GM23338 (cell line): ENCODE measurements at regions not wholly inside any gene's neighbourhood (a gene's known extent, or its start where the extent isn't known, plus 50 kb on each side); places are given as distances from the start of the nearest gene placed in this dataset.

Source experiments
- ATAC-seq: fragments of 200-7000 bp; cut with Tn5 transposase; 3 replicates; pipeline ENCODE4 v1.9.1; 2020
- DNase-seq: peaks from one replicate; pipeline ENCODE4 v3.0.0-alpha.2; 2015; ENCODE audit warnings: low spot score
- H2AFZ ChIP-seq: fragments of 200-600 bp; sonication (generic); 2 replicates; pipeline ENCODE4 v1.8.0; 2016; ENCODE audit warnings: antibody characterized with exemption, mild to moderate bottlenecking, moderate library complexity
- H3F3A ChIP-seq: fragments of 200-600 bp; sonication (generic); replicated peaks from 2 replicates; pipeline ENCODE4 v1.8.0; 2017; ENCODE audit warnings: antibody characterized with exemption, mixed run types, low read depth
- H3K27ac ChIP-seq: fragments of 200-600 bp; sonication (generic); 2 replicates; pipeline ENCODE4 v1.6.1; 2016; ENCODE audit warnings: low read depth
- H3K27me3 ChIP-seq: fragments of 200-600 bp; sonication (generic); 2 replicates; pipeline ENCODE4 v1.8.0; 2016; ENCODE audit warnings: mild to moderate bottlenecking, mixed run types, moderate library complexity; ENCODE audit not compliant: insufficient read depth
- H3K36me3 ChIP-seq: fragments of 200-600 bp; sonication (generic); 2 replicates; pipeline ENCODE4 v1.8.0; 2016; ENCODE audit warnings: mild to moderate bottlenecking; ENCODE audit not compliant: insufficient read depth
- H3K4me1 ChIP-seq: fragments of 200-600 bp; sonication (generic); 2 replicates; pipeline ENCODE4 v1.8.0; 2016; ENCODE audit warnings: mild to moderate bottlenecking, moderate library complexity; ENCODE audit not compliant: insufficient read depth
- H3K4me2 ChIP-seq: fragments of 200-600 bp; sonication (generic); 2 replicates; pipeline ENCODE4 v1.7.1; 2017; ENCODE audit warnings: mixed run types
- H3K4me3 ChIP-seq: fragments of 200-600 bp; sonication (generic); 2 replicates; pipeline ENCODE4 v1.6.1; 2016; ENCODE audit warnings: mixed run types
- H3K79me2 ChIP-seq: fragments of 200-600 bp; sonication (generic); replicated peaks from 2 replicates; pipeline ENCODE4 v1.8.0; 2017; ENCODE audit warnings: mild to moderate bottlenecking; ENCODE audit not compliant: insufficient read depth
- H3K9me2 ChIP-seq: fragments of 200-600 bp; sonication (generic); 2 replicates; pipeline ENCODE4 v1.8.0; 2017; ENCODE audit not compliant: insufficient read depth
- H4K20me1 ChIP-seq: fragments of 200-600 bp; sonication (generic); replicated peaks from 2 replicates; pipeline ENCODE4 v1.8.0; 2017; ENCODE audit warnings: mild to moderate bottlenecking; ENCODE audit not compliant: insufficient read depth
- H3K27ac Mint-ChIP-seq: 2 replicates; pipeline ENCODE4 v1.8.0; 2020; ENCODE audit warnings: inconsistent platforms, mild to moderate bottlenecking, moderate library complexity, mixed read lengths
- H3K27me3 Mint-ChIP-seq: 3 replicates; pipeline ENCODE4 v1.8.0; 2022; ENCODE audit warnings: low read depth, mild to moderate bottlenecking, moderate library complexity, mixed read lengths, inconsistent platforms; ENCODE audit not compliant: insufficient read depth, poor library complexity
- H3K36me3 Mint-ChIP-seq: 3 replicates; pipeline ENCODE4 v1.8.0; 2021; ENCODE audit warnings: low read depth, mild to moderate bottlenecking, inconsistent platforms, moderate library complexity, mixed read lengths
- H3K4me1 Mint-ChIP-seq: 3 replicates; pipeline ENCODE4 v1.8.0; 2020; ENCODE audit warnings: mild to moderate bottlenecking, inconsistent platforms, mixed read lengths
- H3K4me3 Mint-ChIP-seq: 3 replicates; pipeline ENCODE4 v1.8.0; 2021; ENCODE audit warnings: moderate library complexity, mild to moderate bottlenecking, inconsistent platforms, mixed read lengths
- H3K9me3 Mint-ChIP-seq: 3 replicates; pipeline ENCODE4 v1.8.0; 2020; ENCODE audit warnings: moderate library complexity, mild to moderate bottlenecking, inconsistent platforms, mixed read lengths
- CREB1 ChIP-seq: fragments of 250-450 bp; sonication (Bioruptor Pico); IDR thresholded peaks from 2 replicates; pipeline ENCODE4 v1.5.0; 2020; ENCODE audit warnings: low read depth, mild to moderate bottlenecking, moderate library complexity
- EZH2 ChIP-seq: fragments of 200-600 bp; sonication (generic); IDR thresholded peaks from one replicate; pipeline ENCODE4 v1.8.0; 2017; ENCODE audit warnings: antibody characterized with exemption, mild to moderate bottlenecking, low read depth; ENCODE audit not compliant: unreplicated experiment
- JUNB ChIP-seq: IDR thresholded peaks from one replicate; pipeline ENCODE4 v1.6.1; 2016; ENCODE audit warnings: antibody characterized with exemption; ENCODE audit not compliant: unreplicated experiment
- NANOG ChIP-seq: IDR thresholded peaks from 2 replicates; pipeline ENCODE4 v1.6.1; 2016; ENCODE audit warnings: antibody characterized with exemption, borderline replicate concordance
- POLR2AphosphoS5 ChIP-seq: IDR thresholded peaks from 2 replicates; pipeline ENCODE4 v1.6.1; 2016; ENCODE audit warnings: antibody characterized with exemption, low read depth
- ZNF114 ChIP-seq: fragments of 250-450 bp; sonication (Bioruptor Pico); IDR thresholded peaks from 2 replicates; pipeline ENCODE4 v1.5.0; 2020; ENCODE audit warnings: mild to moderate bottlenecking, moderate library complexity
- ZNF331 ChIP-seq: fragments of 250-450 bp; sonication (Bioruptor Pico); IDR thresholded peaks from 2 replicates; pipeline ENCODE4 v1.5.0; 2020; ENCODE audit warnings: low read depth, mild to moderate bottlenecking, moderate library complexity
- TF ChIP-seq, protein P1 (sequence below), 2 experiments: fragments of 200-600 bp in 1 of 2; sonication (generic) in 1 of 2; conservative IDR thresholded peaks; 2 replicates each; pipeline versions ENCODE4 v1.5.1 to v1.6.1; 2016 to 2017; ENCODE audit warnings: antibody characterized with exemption in 2 of 2, low read depth in 2 of 2, mild to moderate bottlenecking in 2 of 2, moderate library complexity in 1 of 2
- TF ChIP-seq, protein P2 (sequence below): IDR thresholded peaks from 2 replicates; pipeline ENCODE4 v1.6.1; 2016; ENCODE audit warnings: antibody characterized with exemption
- TF ChIP-seq, protein P3 (sequence below): fragments of 250-450 bp; sonication (Bioruptor Pico); IDR thresholded peaks from 2 replicates; pipeline ENCODE4 v1.5.0; 2020; ENCODE audit warnings: mild to moderate bottlenecking, moderate library complexity
- TF ChIP-seq, protein P4 (sequence below): IDR thresholded peaks from one replicate; pipeline ENCODE4 v1.6.1; 2018; ENCODE audit warnings: antibody characterized with exemption; ENCODE audit not compliant: unreplicated experiment

GRCh38 chr13:42688821-42689220 is 92.6 kb upstream of the FAM216B start (continued):
- TF ChIP-seq, protein P1, sequence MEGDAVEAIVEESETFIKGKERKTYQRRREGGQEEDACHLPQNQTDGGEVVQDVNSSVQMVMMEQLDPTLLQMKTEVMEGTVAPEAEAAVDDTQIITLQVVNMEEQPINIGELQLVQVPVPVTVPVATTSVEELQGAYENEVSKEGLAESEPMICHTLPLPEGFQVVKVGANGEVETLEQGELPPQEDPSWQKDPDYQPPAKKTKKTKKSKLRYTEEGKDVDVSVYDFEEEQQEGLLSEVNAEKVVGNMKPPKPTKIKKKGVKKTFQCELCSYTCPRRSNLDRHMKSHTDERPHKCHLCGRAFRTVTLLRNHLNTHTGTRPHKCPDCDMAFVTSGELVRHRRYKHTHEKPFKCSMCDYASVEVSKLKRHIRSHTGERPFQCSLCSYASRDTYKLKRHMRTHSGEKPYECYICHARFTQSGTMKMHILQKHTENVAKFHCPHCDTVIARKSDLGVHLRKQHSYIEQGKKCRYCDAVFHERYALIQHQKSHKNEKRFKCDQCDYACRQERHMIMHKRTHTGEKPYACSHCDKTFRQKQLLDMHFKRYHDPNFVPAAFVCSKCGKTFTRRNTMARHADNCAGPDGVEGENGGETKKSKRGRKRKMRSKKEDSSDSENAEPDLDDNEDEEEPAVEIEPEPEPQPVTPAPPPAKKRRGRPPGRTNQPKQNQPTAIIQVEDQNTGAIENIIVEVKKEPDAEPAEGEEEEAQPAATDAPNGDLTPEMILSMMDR (conservative IDR thresholded peaks at IDR 0.05; ENCODE audit: low read depth in 2 of 2) = no peak

DNA sequence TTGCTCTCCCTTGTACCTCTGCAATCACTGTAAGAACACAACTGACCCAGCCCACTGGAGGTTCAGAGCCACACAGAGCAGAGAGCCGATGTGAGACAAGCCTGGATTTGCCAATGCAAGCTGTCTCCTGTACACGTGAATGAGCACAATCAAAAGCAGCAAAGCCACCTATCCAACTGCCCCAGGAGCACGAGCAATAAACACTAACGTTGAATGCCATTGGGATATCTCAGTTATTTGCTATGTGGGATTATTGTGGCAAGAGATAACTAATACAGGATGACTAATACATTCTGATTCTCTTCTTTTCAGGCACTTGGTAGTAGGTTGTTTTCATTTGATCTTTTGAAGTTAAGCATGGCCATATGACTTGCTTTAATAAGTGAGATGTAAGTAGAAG is 85.2 kb upstream of the FAM216B start:
- H3K36me3 Mint-ChIP-seq = no peaks in the 10 kb centered on the region; the same call in 2 of the 3 replicates
- ATAC-seq = no peak

More for the DNA sequence above, 85.2 kb upstream of the FAM216B start:
- Histone ChIP-seq H3K4me1 (no peaks in the 10 kb centered on the region), H4K20me1 (no peaks in the 10 kb centered on the region), H2AFZ (no peak overlapping the region), H3K79me2 (no peaks in the 10 kb centered on the region), H3K27ac (no peak overlapping the region), H3K4me3 (no peak overlapping the region), H3K9me2 (peaks cover 17% of the 10 kb centered on the region; the same call in 1 of the 2 replicates), H3K27me3 (no peaks in the 10 kb centered on the region), H3K36me3 (no peaks in the 10 kb centered on the region), H3K4me2 (no peak overlapping the region), H3F3A (no peaks in the 10 kb centered on the region)
- H3K9me3 Mint-ChIP-seq = no peaks in the 10 kb centered on the region
- H3K4me1 Mint-ChIP-seq = no peaks in the 10 kb centered on the region
- no peaks in the 10 kb centered on the region for H3K27me3 Mint-ChIP-seq
- TF ChIP-seq ZNF331 (CRISPR knock-in tag) = no peak
- TF ChIP-seq EZH2 = no peak
- no peak for TF ChIP-seq JUNB
- no peak for TF ChIP-seq POLR2AphosphoS5
- TF ChIP-seq CREB1 (CRISPR knock-in tag) = no peak
- no peak for TF ChIP-seq ZNF114 (CRISPR knock-in tag)
- no peak for TF ChIP-seq NANOG
- TF ChIP-seq, protein P2, sequence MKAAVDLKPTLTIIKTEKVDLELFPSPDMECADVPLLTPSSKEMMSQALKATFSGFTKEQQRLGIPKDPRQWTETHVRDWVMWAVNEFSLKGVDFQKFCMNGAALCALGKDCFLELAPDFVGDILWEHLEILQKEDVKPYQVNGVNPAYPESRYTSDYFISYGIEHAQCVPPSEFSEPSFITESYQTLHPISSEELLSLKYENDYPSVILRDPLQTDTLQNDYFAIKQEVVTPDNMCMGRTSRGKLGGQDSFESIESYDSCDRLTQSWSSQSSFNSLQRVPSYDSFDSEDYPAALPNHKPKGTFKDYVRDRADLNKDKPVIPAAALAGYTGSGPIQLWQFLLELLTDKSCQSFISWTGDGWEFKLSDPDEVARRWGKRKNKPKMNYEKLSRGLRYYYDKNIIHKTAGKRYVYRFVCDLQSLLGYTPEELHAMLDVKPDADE = no peak
- TF ChIP-seq, protein P3, sequence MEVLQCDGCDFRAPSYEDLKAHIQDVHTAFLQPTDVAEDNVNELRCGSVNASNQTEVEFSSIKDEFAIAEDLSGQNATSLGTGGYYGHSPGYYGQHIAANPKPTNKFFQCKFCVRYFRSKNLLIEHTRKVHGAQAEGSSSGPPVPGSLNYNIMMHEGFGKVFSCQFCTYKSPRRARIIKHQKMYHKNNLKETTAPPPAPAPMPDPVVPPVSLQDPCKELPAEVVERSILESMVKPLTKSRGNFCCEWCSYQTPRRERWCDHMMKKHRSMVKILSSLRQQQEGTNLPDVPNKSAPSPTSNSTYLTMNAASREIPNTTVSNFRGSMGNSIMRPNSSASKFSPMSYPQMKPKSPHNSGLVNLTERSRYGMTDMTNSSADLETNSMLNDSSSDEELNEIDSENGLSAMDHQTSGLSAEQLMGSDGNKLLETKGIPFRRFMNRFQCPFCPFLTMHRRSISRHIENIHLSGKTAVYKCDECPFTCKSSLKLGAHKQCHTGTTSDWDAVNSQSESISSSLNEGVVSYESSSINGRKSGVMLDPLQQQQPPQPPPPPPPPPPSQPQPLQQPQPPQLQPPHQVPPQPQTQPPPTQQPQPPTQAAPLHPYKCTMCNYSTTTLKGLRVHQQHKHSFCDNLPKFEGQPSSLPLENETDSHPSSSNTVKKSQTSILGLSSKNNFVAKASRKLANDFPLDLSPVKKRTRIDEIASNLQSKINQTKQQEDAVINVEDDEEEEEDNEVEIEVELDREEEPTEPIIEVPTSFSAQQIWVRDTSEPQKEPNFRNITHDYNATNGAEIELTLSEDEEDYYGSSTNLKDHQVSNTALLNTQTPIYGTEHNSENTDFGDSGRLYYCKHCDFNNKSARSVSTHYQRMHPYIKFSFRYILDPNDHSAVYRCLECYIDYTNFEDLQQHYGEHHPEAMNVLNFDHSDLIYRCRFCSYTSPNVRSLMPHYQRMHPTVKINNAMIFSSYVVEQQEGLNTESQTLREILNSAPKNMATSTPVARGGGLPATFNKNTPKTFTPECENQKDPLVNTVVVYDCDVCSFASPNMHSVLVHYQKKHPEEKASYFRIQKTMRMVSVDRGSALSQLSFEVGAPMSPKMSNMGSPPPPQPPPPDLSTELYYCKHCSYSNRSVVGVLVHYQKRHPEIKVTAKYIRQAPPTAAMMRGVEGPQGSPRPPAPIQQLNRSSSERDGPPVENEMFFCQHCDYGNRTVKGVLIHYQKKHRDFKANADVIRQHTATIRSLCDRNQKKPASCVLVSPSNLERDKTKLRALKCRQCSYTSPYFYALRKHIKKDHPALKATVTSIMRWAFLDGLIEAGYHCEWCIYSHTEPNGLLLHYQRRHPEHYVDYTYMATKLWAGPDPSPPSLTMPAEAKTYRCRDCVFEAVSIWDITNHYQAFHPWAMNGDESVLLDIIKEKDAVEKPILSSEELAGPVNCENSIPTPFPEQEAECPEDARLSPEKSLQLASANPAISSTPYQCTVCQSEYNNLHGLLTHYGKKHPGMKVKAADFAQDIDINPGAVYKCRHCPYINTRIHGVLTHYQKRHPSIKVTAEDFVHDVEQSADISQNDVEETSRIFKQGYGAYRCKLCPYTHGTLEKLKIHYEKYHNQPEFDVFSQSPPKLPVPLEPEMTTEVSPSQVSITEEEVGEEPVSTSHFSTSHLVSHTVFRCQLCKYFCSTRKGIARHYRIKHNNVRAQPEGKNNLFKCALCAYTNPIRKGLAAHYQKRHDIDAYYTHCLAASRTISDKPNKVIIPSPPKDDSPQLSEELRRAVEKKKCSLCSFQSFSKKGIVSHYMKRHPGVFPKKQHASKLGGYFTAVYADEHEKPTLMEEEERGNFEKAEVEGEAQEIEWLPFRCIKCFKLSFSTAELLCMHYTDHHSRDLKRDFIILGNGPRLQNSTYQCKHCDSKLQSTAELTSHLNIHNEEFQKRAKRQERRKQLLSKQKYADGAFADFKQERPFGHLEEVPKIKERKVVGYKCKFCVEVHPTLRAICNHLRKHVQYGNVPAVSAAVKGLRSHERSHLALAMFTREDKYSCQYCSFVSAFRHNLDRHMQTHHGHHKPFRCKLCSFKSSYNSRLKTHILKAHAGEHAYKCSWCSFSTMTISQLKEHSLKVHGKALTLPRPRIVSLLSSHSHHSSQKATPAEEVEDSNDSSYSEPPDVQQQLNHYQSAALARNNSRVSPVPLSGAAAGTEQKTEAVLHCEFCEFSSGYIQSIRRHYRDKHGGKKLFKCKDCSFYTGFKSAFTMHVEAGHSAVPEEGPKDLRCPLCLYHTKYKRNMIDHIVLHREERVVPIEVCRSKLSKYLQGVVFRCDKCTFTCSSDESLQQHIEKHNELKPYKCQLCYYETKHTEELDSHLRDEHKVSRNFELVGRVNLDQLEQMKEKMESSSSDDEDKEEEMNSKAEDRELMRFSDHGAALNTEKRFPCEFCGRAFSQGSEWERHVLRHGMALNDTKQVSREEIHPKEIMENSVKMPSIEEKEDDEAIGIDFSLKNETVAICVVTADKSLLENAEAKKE (CRISPR knock-in tag) = no peak
- TF ChIP-seq, protein P4, sequence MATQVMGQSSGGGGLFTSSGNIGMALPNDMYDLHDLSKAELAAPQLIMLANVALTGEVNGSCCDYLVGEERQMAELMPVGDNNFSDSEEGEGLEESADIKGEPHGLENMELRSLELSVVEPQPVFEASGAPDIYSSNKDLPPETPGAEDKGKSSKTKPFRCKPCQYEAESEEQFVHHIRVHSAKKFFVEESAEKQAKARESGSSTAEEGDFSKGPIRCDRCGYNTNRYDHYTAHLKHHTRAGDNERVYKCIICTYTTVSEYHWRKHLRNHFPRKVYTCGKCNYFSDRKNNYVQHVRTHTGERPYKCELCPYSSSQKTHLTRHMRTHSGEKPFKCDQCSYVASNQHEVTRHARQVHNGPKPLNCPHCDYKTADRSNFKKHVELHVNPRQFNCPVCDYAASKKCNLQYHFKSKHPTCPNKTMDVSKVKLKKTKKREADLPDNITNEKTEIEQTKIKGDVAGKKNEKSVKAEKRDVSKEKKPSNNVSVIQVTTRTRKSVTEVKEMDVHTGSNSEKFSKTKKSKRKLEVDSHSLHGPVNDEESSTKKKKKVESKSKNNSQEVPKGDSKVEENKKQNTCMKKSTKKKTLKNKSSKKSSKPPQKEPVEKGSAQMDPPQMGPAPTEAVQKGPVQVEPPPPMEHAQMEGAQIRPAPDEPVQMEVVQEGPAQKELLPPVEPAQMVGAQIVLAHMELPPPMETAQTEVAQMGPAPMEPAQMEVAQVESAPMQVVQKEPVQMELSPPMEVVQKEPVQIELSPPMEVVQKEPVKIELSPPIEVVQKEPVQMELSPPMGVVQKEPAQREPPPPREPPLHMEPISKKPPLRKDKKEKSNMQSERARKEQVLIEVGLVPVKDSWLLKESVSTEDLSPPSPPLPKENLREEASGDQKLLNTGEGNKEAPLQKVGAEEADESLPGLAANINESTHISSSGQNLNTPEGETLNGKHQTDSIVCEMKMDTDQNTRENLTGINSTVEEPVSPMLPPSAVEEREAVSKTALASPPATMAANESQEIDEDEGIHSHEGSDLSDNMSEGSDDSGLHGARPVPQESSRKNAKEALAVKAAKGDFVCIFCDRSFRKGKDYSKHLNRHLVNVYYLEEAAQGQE = no peak
- H3K4me3 Mint-ChIP-seq = no peak overlapping the region
- DNase-seq = no peak
- H3K27ac Mint-ChIP-seq = no peak overlapping the region
